ENCODE measurements at regions not wholly inside any gene's neighbourhood (a gene's known extent, or its start where the extent isn't known, plus 50 kb on each side); places are given as distances from the start of the nearest gene placed in this dataset.

DNA sequence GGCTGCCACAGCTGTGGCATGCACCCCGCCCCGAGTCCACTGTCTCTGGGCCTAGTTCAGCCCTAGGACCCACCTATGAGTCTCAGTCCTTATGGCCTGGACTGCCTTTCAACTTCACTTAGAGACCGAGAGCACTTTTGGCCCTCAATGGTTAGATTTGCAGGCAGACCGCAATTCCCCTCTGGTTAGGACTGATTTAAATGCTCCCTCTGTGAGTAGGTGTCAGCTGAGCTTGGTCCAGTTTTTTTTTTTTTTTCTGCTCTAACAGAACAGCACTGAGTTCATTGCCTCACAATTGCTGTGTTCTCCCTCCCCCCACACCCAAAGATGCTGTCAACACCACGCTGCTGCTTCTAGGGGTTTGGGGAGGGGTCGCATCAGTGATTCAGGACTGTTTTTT is 143.2 kb downstream of the BMP15 start (continued):
- TF ChIP-seq, protein P1, sequence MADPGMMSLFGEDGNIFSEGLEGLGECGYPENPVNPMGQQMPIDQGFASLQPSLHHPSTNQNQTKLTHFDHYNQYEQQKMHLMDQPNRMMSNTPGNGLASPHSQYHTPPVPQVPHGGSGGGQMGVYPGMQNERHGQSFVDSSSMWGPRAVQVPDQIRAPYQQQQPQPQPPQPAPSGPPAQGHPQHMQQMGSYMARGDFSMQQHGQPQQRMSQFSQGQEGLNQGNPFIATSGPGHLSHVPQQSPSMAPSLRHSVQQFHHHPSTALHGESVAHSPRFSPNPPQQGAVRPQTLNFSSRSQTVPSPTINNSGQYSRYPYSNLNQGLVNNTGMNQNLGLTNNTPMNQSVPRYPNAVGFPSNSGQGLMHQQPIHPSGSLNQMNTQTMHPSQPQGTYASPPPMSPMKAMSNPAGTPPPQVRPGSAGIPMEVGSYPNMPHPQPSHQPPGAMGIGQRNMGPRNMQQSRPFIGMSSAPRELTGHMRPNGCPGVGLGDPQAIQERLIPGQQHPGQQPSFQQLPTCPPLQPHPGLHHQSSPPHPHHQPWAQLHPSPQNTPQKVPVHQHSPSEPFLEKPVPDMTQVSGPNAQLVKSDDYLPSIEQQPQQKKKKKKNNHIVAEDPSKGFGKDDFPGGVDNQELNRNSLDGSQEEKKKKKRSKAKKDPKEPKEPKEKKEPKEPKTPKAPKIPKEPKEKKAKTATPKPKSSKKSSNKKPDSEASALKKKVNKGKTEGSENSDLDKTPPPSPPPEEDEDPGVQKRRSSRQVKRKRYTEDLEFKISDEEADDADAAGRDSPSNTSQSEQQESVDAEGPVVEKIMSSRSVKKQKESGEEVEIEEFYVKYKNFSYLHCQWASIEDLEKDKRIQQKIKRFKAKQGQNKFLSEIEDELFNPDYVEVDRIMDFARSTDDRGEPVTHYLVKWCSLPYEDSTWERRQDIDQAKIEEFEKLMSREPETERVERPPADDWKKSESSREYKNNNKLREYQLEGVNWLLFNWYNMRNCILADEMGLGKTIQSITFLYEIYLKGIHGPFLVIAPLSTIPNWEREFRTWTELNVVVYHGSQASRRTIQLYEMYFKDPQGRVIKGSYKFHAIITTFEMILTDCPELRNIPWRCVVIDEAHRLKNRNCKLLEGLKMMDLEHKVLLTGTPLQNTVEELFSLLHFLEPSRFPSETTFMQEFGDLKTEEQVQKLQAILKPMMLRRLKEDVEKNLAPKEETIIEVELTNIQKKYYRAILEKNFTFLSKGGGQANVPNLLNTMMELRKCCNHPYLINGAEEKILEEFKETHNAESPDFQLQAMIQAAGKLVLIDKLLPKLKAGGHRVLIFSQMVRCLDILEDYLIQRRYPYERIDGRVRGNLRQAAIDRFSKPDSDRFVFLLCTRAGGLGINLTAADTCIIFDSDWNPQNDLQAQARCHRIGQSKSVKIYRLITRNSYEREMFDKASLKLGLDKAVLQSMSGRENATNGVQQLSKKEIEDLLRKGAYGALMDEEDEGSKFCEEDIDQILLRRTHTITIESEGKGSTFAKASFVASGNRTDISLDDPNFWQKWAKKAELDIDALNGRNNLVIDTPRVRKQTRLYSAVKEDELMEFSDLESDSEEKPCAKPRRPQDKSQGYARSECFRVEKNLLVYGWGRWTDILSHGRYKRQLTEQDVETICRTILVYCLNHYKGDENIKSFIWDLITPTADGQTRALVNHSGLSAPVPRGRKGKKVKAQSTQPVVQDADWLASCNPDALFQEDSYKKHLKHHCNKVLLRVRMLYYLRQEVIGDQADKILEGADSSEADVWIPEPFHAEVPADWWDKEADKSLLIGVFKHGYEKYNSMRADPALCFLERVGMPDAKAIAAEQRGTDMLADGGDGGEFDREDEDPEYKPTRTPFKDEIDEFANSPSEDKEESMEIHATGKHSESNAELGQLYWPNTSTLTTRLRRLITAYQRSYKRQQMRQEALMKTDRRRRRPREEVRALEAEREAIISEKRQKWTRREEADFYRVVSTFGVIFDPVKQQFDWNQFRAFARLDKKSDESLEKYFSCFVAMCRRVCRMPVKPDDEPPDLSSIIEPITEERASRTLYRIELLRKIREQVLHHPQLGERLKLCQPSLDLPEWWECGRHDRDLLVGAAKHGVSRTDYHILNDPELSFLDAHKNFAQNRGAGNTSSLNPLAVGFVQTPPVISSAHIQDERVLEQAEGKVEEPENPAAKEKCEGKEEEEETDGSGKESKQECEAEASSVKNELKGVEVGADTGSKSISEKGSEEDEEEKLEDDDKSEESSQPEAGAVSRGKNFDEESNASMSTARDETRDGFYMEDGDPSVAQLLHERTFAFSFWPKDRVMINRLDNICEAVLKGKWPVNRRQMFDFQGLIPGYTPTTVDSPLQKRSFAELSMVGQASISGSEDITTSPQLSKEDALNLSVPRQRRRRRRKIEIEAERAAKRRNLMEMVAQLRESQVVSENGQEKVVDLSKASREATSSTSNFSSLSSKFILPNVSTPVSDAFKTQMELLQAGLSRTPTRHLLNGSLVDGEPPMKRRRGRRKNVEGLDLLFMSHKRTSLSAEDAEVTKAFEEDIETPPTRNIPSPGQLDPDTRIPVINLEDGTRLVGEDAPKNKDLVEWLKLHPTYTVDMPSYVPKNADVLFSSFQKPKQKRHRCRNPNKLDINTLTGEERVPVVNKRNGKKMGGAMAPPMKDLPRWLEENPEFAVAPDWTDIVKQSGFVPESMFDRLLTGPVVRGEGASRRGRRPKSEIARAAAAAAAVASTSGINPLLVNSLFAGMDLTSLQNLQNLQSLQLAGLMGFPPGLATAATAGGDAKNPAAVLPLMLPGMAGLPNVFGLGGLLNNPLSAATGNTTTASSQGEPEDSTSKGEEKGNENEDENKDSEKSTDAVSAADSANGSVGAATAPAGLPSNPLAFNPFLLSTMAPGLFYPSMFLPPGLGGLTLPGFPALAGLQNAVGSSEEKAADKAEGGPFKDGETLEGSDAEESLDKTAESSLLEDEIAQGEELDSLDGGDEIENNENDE (IDR thresholded peaks at IDR 0.05; ENCODE audit: insufficient replicate concordance, low read length) = no peak
- no peak for TF ChIP-seq CBX5 (IDR thresholded peaks at IDR 0.05; ENCODE audit: low read depth, low read length)
- TF ChIP-seq CHD2 (IDR thresholded peaks at IDR 0.05; ENCODE audit: low read length) = no peak
- TF ChIP-seq NRF1 (IDR thresholded peaks at IDR 0.05; ENCODE audit: low read depth, low read length) = no peak
- no peak for TF ChIP-seq SRF (IDR thresholded peaks at IDR 0.05; ENCODE audit: low read depth, low read length)
- no peak for TF ChIP-seq TEAD4 (IDR thresholded peaks at IDR 0.05; ENCODE audit: low read depth, low read length)
- no peak for TF ChIP-seq TAF7 (optimal IDR thresholded peaks at IDR 0.05; ENCODE audit: borderline replicate concordance, low read depth, low read length)
- no peak for TF ChIP-seq SAP30 (IDR thresholded peaks at IDR 0.05; ENCODE audit: insufficient read depth, insufficient replicate concordance, low read length)
- no peak for TF ChIP-seq BACH1 (IDR thresholded peaks at IDR 0.05; ENCODE audit: low read length)
- no peak for TF ChIP-seq GTF2F1 (IDR thresholded peaks at IDR 0.05; ENCODE audit: borderline replicate concordance, low read depth, low read length)
- TF ChIP-seq FOSL1 (IDR thresholded peaks at IDR 0.05; ENCODE audit: insufficient read depth, low read depth, low read length) = no peak
- no peak for TF ChIP-seq KDM1A (IDR thresholded peaks at IDR 0.05; ENCODE audit: borderline replicate concordance, low read length)

All from H1 (cell line).